PFSK-1 (cell line): ENCODE measurements at regions not wholly inside any gene's neighbourhood (a gene's known extent, or its start where the extent isn't known, plus 50 kb on each side); places are given as distances from the start of the nearest gene placed in this dataset.

Experiments
- FOXP2 ChIP-seq: optimal IDR thresholded peaks from 2 replicates; pipeline ENCODE3; 2011; ENCODE audit warnings: borderline replicate concordance, control low read depth, inconsistent platforms; ENCODE audit not compliant: insufficient read depth; ENCODE audit errors: extremely low read length, extremely low read depth
- POLR2AphosphoS5 ChIP-seq: IDR thresholded peaks from 2 replicates; pipeline ENCODE4 v1.6.1; 2012; ENCODE audit warnings: low read depth, mild to moderate bottlenecking, control low read depth, low read length, moderate library complexity
- SIN3A ChIP-seq: IDR thresholded peaks from 2 replicates; pipeline ENCODE4 v1.6.1; 2012; ENCODE audit warnings: mild to moderate bottlenecking, low read length, moderate library complexity, borderline replicate concordance; ENCODE audit not compliant: insufficient read depth
- TAF1 ChIP-seq: IDR thresholded peaks from 2 replicates; pipeline ENCODE4 v1.6.1; 2012; ENCODE audit warnings: low read length, control low read depth, borderline replicate concordance; ENCODE audit not compliant: insufficient read depth
- TF ChIP-seq, protein P1 (sequence below), 2 experiments: IDR thresholded peaks; 2 replicates each; pipeline versions ENCODE4 v1.6.1 to v1.8.0; 2011 to 2012; ENCODE audit warnings: low read depth in 2 of 2, low read length in 2 of 2, control low read depth in 1 of 2, inconsistent platforms in 1 of 2, mild to moderate bottlenecking in 1 of 2, moderate library complexity in 1 of 2; ENCODE audit not compliant: insufficient read depth in 1 of 2

DNA sequence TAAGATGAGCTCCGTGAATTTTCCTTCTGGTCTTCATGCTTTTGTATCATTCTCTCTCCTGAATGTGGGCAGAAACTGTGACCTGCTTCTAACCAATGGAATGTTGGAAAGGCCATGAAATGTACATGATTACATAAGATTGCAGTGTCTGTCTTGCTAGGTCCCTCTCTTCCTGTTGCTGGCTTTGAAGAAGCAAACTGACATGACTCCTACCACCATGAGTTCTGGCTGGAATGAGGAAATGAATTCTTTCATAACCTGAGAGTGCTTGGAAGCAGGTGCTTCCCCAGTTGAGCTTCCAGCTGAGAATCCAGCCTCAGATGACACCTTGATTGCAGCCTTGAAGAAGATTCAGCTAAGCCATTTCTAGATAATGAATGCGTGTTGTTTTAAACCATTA lies 275.0 kb upstream of the MIR17HG start:
- TF ChIP-seq FOXP2 (no peak), POLR2AphosphoS5 (no peak), SIN3A (no peak), TAF1 (no peak)
- TF ChIP-seq, protein P1, sequence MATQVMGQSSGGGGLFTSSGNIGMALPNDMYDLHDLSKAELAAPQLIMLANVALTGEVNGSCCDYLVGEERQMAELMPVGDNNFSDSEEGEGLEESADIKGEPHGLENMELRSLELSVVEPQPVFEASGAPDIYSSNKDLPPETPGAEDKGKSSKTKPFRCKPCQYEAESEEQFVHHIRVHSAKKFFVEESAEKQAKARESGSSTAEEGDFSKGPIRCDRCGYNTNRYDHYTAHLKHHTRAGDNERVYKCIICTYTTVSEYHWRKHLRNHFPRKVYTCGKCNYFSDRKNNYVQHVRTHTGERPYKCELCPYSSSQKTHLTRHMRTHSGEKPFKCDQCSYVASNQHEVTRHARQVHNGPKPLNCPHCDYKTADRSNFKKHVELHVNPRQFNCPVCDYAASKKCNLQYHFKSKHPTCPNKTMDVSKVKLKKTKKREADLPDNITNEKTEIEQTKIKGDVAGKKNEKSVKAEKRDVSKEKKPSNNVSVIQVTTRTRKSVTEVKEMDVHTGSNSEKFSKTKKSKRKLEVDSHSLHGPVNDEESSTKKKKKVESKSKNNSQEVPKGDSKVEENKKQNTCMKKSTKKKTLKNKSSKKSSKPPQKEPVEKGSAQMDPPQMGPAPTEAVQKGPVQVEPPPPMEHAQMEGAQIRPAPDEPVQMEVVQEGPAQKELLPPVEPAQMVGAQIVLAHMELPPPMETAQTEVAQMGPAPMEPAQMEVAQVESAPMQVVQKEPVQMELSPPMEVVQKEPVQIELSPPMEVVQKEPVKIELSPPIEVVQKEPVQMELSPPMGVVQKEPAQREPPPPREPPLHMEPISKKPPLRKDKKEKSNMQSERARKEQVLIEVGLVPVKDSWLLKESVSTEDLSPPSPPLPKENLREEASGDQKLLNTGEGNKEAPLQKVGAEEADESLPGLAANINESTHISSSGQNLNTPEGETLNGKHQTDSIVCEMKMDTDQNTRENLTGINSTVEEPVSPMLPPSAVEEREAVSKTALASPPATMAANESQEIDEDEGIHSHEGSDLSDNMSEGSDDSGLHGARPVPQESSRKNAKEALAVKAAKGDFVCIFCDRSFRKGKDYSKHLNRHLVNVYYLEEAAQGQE (IDR thresholded peaks at IDR 0.05; ENCODE audit: insufficient read depth in 1 of 2, low read depth in 2 of 2, low read length in 2 of 2), result no peak

DNA sequence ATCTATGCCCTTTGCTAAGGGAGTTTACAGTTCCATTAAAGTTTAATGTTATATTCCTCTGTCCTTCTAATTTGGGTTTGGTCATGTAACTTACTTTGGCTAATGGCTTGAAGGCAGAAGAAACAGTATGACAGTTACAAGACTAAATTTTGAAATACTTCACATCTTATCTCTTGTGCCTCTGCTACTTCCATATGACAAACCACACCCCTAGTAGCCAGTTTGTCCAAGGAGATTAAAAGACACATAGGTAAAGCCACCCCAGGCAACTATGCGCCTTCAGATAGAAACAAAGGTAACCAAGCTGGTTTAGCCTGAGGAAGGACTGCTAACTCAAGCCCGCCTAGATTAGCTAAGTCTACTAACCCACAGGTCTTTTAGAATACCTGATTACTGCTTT lies 273.4 kb upstream of the MIR17HG start:
- TF ChIP-seq FOXP2 (no peak), POLR2AphosphoS5 (no peak), TAF1 (no peak), SIN3A (no peak)
- TF ChIP-seq, protein P1 (IDR thresholded peaks at IDR 0.05; ENCODE audit: insufficient read depth in 1 of 2, low read depth in 2 of 2, low read length in 2 of 2), result no peak

DNA sequence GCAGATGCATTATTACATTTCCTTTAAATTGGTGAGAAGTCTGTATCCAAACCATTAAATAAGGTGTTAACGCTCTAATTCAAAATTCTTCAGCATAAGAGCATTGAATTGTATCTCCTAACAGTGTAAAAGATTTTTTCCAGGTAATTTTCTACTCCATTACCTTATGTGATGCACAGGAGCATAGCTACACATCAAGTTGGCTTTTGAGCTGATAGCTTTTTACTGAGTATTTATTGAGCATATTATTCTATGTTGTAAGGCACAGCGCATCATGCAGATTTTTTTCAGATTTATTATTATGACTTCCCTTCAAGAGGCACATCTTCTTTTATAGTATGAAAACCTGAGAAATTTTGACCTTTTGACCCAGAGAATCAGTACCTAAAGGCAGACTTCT lies 270.7 kb upstream of the MIR17HG start:
- TF ChIP-seq, protein P1 (IDR thresholded peaks at IDR 0.05; ENCODE audit: insufficient read depth in 1 of 2, low read depth in 2 of 2, low read length in 2 of 2), result no peak
- no peak for TF ChIP-seq FOXP2

DNA sequence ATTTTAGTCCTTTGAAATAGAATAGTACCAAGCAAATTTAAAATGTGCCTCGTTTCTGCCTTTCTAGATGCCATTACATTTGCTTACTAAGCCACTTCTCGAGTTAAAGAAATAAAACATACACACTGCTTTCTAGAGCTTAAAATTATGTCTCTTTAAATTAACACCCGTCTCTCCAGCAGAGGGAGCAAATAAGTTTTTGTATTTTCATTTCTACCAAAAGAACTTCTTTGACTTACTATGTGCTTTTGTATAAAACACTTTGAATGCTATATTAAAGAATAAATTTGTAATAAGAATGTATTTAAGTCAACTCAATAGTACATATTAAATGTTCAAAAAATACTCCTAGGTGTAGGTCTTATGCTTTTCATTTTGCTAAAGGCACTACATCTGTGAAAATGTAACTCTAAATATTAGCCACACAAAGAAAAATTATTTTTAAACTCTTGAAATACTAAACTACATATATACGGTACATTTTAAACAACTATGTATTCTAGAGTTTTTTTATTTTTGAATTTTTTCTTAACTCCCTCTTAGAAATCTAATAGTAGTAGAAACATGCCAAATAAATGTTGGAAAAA lies 269.3 kb upstream of the MIR17HG start:
- TF ChIP-seq FOXP2 (no peak), SIN3A (no peak), TAF1 (no peak), POLR2AphosphoS5 (no peak)
- TF ChIP-seq, protein P1 (IDR thresholded peaks at IDR 0.05; ENCODE audit: insufficient read depth in 1 of 2, low read depth in 2 of 2, low read length in 2 of 2), result no peak

DNA sequence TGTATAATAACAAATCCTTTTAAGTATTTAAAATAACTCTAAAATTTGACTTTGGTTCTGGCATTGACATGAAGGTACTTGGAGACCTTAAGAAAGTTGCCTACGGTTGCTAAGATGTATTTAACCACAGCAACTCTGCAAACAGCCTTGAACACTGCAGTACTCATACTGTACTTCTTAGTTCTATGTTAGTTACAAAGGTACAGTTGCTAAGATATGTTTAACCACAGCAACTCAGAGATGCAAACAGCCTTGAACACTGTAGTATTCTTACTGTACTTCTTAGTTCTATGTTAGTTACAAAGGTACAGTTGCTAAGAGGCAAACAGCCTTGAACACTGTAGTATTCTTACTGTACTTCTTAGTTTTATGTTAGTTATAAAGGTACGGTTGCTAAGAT lies 268.3 kb upstream of the MIR17HG start:
- TF ChIP-seq SIN3A, result no peak
- no peak for TF ChIP-seq TAF1
- TF ChIP-seq, protein P1 (IDR thresholded peaks at IDR 0.05; ENCODE audit: insufficient read depth in 1 of 2, low read depth in 2 of 2, low read length in 2 of 2), result no peak
- no peak for TF ChIP-seq FOXP2
